ENCODE measurements at regions not wholly inside any gene's neighbourhood (a gene's known extent, or its start where the extent isn't known, plus 50 kb on each side); places are given as distances from the start of the nearest gene placed in this dataset.

- TF ChIP-seq POLR2AphosphoS5 (IDR thresholded peaks at IDR 0.05), result no peak
- no peak for TF ChIP-seq CTCF (IDR thresholded peaks at IDR 0.05)
- no peak for TF ChIP-seq POLR2A (IDR thresholded peaks at IDR 0.05; ENCODE audit: low read depth)
These were observed 138.8 kb downstream of the MTNR1A start for GRCh38 chr4:186416451-186417060.

Measured in esophagus muscularis mucosa (tissue), 3 donors.